ENCODE measurements at regions not wholly inside any gene's neighbourhood (a gene's known extent, or its start where the extent isn't known, plus 50 kb on each side); places are given as distances from the start of the nearest gene placed in this dataset.

DNA sequence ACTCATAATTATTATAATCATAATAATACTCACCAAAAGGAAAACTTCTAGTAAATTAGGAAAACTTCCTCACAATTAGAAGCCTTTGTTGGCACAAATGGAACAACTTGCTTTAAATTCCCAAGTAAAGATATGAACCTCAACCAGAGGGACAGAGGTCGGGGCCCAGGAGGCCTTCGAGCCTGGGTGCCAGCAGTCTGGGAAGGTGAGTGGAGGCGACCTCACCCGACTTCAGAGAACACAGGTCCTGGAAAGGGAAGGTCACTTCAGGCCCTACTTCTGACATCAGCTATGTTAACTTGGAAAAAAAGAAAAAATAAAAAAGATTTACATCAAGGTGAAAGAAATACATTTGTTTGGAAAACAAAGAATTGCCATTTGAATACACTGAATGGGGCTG, 350.0 kb upstream of the MYT1L start:
- ATAC-seq (ENCODE audit: low FRiP score) (no peak), DNase-seq (ENCODE audit: low spot score) (no peak)
- TF ChIP-seq, protein P1, sequence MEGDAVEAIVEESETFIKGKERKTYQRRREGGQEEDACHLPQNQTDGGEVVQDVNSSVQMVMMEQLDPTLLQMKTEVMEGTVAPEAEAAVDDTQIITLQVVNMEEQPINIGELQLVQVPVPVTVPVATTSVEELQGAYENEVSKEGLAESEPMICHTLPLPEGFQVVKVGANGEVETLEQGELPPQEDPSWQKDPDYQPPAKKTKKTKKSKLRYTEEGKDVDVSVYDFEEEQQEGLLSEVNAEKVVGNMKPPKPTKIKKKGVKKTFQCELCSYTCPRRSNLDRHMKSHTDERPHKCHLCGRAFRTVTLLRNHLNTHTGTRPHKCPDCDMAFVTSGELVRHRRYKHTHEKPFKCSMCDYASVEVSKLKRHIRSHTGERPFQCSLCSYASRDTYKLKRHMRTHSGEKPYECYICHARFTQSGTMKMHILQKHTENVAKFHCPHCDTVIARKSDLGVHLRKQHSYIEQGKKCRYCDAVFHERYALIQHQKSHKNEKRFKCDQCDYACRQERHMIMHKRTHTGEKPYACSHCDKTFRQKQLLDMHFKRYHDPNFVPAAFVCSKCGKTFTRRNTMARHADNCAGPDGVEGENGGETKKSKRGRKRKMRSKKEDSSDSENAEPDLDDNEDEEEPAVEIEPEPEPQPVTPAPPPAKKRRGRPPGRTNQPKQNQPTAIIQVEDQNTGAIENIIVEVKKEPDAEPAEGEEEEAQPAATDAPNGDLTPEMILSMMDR (IDR thresholded peaks at IDR 0.05), result no peak

DNA sequence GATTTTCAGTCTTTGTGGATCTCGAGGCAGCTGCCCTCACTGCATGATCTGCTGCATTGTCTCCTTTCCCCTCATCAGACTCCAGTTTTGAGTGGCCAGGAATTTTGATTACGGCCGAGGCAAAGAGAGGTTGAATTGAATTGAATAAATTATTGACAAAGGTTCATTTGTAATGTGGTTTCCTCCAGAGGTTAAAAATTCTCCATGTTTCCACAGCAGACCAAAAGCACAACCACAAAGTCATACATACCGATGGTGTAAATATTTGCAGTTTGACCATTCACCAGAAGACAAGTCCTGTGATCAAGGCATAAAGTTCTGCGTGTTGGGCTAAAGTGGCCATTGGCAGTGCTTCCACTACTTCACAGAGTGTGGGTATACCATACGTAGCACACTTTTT, 343.8 kb upstream of the MYT1L start:
- DNase-seq (ENCODE audit: low spot score), result no peak
- TF ChIP-seq, protein P1 (IDR thresholded peaks at IDR 0.05), result no peak
- ATAC-seq (ENCODE audit: low FRiP score), result no peak

GRCh38 chr2:2673406-2673805, 342.3 kb upstream of the MYT1L start:
- DNase-seq (ENCODE audit: low spot score) (no peak), ATAC-seq (ENCODE audit: low FRiP score) (no peak)
- TF ChIP-seq, protein P1 (IDR thresholded peaks at IDR 0.05), result no peak

DNA sequence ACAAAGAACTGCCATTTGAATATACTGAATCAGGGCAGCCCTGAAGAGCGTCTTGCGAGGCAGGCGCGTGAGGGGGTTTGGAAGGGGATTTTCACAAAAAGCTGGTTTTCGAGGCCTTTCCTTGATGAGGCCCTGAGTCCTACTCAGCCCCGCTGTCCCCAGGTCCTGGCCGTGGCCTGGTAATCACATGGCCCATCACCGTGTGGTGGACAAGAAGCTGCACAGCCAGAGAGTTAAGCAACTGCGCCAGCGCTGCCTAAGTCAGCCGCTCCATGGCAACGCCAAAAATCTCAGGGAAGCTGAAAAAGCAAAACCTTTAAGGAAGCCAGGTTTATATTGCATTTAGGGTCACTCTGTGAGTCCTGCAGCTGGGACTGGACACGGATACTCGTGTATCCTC, 341.2 kb upstream of the MYT1L start:
- no peak for DNase-seq (ENCODE audit: low spot score)
- ATAC-seq (ENCODE audit: low FRiP score), result no peak
- TF ChIP-seq, protein P1 (IDR thresholded peaks at IDR 0.05), result no peak

DNA sequence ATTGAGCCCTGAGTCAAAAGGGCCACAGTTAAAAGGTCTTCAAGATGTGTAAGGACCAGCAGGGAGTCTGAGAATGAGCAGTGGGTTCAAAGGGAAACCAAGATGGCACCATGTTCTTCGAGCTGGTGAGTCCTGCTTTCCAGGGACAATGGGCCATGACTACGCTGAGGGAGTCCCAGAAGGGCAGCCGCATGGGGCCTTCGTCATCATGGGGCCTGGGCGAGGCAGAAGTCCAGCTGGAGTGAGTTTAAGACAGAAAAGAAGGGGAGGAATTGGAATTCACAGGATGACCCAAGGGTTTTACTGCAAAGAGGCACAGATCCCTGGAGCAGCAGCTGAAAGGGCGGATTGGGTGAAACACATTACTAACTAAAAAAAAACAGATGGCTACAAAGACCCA, 340.8 kb upstream of the MYT1L start:
- no peak for ATAC-seq (ENCODE audit: low FRiP score)
- TF ChIP-seq, protein P1 (IDR thresholded peaks at IDR 0.05), result no peak
- DNase-seq (ENCODE audit: low spot score), result no peak

GRCh38 chr2:2669316-2669715, 338.2 kb upstream of the MYT1L start:
- no peak for DNase-seq (ENCODE audit: low spot score)
- TF ChIP-seq, protein P1 (IDR thresholded peaks at IDR 0.05), result no peak
- ATAC-seq (ENCODE audit: low FRiP score), result no peak

DNA sequence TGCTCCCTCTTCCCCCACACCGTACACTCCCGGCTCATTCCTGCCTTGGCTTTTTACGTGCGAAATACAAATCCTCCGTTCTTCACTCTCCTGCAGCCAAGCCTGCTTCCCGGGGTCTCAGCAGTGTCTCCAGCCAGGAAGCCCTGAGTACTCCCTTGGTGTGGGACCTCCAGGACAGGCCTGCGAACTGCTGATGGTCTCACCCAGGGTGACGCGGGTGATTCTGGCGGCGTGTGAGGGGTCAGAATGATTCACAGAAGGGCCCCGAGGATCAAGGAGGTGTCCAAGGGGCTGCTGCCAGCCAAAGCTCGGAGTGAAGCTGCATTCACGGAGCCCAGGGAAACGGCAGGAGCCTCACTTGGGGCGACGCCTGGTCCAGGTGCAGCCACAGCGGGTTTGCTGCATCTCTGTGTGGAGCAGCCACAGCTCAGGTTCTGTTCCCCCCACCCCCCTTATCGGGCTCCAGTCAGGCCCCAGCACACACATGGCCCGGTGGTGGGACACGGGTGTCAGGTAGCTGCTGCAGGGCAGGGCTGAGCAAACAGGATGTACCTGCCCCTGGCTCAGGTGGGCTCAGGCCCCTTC, 337.7 kb upstream of the MYT1L start:
- no peak for DNase-seq (ENCODE audit: low spot score)
- ATAC-seq (ENCODE audit: low FRiP score), result no peak
- TF ChIP-seq, protein P1 (IDR thresholded peaks at IDR 0.05), result no peak
